NCI-H1930 (cell line): ENCODE measurements at regions not wholly inside any gene's neighbourhood (a gene's known extent, or its start where the extent isn't known, plus 50 kb on each side); places are given as distances from the start of the nearest gene placed in this dataset.

Source experiments
- DNase-seq, 2 experiments: peaks; one replicate each; lab custom pipeline; 2025; lab: John Stamatoyannopoulos, UW

- no peak for DNase-seq
These were observed 1365.5 kb upstream of the CELF4 start for GRCh38 chr18:38930881-38931753.

DNA sequence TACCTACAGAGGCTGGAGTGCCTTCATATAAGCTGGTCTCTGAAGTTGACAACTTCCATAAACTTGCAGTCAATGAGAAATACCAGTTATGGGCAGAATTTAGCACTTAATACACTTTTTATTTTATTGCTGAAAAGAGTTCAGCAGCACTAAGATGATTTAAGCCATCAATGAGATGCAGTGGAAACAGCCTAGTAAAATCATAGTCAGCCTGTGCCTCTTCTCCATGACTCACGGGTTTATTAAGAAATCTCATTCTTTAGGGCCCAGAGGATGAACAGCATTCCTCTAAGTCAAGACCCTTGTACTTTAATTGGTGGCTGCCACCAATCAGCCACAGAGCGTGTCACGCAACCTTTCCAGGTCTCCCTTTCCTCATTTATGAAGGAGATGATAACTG lies 1357.9 kb upstream of the CELF4 start:
- DNase-seq, result no peak

DNA sequence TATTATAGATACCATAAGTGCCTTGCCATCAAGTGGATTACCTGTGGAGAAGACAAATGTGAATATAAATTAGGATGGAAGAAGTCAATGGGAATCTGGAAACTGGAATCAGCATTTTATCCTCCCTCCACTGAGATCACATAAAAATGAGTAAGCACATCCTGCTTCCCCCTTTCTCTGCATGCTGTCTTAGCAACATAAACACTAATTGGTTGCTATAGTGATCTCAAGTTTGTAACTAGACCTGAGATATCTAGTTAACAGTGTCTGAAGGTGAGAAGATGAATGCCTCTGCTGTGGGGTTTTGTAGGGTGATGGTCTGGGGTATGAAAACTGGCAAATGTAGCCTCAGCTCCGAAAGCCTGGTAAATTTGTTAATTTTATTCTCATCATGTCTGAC lies 1357.5 kb upstream of the CELF4 start:
- no peak for DNase-seq

DNA sequence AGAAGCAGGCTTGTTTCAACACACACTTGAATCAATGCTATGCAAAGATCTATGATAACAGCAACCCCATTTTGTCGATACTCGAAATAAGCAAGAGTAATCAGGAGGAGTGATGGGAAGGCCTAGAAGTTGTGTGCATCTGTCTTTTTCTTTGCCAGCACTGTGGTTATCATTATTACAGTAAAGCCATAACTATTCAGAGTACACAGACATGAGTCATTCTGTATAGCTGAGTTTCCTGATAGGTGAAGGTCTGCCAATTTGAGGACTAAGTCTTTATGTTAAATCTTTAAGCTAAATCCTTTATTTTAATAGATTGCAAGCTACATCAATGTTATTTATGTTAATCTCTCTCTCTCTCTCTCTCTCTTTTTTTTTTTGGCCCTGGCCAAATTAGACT lies 1344.4 kb upstream of the CELF4 start:
- DNase-seq, result no peak

DNA sequence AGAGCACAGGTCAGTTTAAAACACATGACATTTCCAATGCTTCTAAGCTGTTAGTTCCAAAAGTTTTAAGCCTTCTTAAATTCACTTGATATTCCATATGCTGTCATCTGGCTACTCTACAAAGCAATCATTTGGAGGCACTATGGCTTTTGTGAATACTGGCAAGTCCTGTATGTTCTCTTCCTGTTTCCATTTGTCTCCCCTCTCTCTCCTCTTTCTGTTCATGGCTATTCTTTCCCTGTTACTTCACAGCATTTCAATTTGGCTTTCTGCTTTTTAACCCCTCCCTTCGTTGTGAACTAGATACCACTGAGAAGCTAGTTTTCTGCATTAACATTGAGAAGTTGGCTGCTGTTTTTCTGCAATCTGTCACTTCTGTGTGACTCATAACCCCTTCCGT lies 1337.2 kb upstream of the CELF4 start:
- DNase-seq, result no peak

- no peak for DNase-seq
These were observed 1334.8 kb upstream of the CELF4 start for GRCh38 chr18:38900445-38900844.

DNA sequence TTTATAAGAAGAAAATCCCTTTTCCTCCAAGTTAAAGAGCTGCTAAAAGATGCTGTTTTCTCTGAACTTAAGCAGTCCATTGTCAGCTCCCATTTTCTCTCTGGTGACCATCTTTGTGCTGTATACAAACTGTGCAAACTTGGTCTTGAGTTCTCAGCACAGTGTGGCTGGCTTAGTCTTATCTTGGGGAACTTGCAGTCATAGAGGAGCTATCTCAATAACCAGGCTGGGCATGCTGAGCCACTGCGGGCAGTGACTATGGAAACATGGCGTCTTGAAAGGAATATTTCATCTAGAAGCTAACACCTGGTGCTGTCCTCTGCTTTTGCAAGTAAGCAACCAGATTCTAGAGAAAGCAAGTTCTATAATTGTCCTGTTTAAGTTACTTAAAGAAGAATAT lies 1334.4 kb upstream of the CELF4 start:
- DNase-seq, result no peak

- no peak for DNase-seq
These were observed 1333.7 kb upstream of the CELF4 start for GRCh38 chr18:38899252-38899651.

- DNase-seq, result no peak
These were observed 1332.6 kb upstream of the CELF4 start for GRCh38 chr18:38898167-38898566.

GRCh38 chr18:38895560-38895959 lies 1330.0 kb upstream of the CELF4 start:
- DNase-seq, result no peak

GRCh38 chr18:38887671-38888020 lies 1322.0 kb upstream of the CELF4 start:
- no peak for DNase-seq

DNA sequence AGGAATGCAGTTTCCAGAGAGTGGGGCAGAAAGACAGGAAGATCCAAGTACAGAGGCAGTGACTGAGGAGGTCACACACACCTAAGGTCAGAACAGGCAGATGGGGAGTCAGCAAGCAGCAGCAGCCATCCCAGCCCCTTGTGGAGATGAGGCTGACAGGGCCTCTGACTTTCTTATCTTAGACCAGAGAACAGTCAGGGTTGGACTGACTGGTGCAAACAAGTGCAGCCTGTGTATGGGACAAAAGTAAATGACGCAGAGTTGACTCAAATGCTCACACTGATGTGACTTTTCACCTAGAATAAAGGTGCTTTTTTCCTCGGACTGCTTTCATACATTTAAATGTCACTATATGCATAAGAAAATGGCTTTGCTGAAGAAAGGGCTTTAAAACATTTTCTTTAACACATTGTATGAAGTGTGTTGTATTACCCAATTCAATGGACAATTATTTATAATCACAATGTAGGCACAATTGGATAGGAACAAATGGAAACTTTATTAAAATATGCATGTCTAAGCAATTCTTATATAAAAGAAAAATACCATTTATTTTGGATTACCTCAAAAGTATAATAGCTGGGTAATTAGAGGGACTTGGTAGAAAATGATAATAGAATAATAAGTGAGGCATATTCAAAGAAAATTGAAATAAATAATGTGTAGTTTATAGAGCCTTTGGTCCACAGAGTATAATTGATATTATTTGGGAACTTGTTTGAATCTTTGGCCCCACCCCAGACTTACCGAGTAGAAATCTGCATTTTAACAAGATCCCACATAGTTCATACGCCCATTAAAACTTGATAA lies 1321.5 kb upstream of the CELF4 start:
- DNase-seq, result no peak

DNA sequence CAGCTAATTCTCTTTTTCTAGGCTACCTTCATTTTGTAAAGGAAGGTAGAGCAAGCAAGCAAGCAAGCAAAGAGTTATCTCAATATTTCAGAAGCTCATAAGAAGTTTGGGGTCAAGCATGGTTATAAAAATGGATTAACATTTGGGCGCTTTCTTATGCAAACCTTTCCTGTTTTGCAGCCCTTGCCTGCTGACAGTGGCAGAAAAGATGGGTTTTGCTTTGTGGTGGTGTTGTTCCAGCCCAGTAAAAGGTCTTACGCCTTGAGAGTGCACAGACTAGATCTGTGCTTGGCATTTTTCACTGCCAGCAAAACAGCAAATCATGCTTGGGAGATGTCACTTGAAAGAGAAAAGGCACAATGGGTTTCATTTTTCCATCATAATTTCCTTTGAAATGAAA lies 1320.6 kb upstream of the CELF4 start:
- DNase-seq, result no peak

DNA sequence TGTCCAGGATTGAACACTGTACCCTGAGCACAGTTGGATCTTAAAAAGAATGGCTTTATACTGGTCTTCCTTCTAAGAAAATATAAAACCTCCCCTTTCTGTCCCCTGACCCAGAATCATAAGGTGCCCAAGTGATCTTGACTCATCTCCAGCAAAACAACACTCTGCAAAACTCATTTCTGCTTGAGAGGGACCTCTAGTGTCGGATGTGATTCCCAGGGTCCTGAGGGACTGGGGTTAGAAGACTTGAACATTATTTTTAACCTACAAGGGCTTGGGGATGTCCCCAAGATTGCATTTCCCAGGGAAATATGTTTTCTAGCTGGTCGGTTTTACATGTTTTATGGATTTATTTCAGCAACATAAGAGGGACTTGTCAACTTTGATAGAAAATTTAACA lies 1318.5 kb upstream of the CELF4 start:
- DNase-seq, result no peak

DNA sequence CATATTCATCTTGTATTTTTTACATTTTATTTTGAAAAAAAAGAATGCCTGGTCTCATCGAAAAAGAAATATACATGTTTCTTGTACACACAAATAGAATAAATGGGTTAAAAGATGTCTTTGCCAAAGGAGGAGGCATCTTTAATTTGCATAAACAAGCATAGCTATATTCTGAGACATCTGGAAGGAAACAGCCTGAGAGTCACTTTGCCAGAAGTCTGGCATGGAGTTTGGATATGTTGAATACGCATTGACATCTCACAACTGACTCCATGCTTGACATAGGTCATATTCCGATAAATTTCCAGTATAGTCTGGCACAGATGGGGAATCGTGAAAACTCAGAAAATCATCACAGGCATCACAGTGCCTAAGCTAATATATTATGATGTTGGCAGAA lies 1317.5 kb upstream of the CELF4 start:
- no peak for DNase-seq

DNA sequence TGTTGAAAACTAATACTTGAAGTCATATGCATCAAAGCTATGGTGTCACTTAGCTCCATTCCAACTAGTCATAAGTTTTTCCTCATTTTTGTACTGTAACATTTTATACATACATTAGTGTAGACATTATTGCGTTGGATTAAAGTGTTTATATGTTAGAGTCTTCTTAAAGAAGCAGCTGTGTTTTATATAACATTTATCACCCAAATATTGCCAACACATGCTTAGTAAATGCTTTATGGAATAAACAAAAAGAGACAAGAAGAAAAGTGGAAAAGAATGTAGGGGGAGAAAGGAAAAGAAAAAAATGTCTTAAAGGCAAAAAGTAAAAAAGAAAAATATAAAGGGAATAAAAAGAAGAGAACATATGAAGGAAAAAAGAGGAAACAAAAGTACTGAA lies 1314.3 kb upstream of the CELF4 start:
- no peak for DNase-seq

- DNase-seq, result no peak
These were observed 1306.7 kb upstream of the CELF4 start for GRCh38 chr18:38872342-38872741.

DNA sequence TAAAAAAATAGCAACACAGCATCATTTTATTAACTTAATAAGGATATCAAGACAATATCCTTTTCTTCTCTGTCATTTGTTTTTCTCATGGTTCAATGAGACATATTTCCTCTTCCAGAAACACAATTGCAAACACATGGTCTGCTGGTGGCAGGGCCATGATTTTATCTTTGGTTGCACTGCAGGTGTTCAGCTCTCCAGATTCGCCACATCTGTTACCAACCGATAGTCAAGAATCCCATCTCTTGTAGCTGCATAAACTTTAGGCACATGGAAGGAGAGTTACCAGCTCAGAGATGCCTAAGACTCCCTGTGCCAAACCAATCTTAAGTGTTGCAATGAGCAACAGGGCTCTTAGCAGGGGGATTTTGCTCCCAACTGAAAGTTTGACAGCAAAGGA lies 1303.2 kb upstream of the CELF4 start:
- no peak for DNase-seq

- no peak for DNase-seq
These were observed 1302.1 kb upstream of the CELF4 start for GRCh38 chr18:38867680-38868079.

- DNase-seq, result no peak
These were observed 1285.9 kb upstream of the CELF4 start for GRCh38 chr18:38851526-38851925.

- no peak for DNase-seq
These were observed 1281.7 kb upstream of the CELF4 start for GRCh38 chr18:38847326-38847725.

DNA sequence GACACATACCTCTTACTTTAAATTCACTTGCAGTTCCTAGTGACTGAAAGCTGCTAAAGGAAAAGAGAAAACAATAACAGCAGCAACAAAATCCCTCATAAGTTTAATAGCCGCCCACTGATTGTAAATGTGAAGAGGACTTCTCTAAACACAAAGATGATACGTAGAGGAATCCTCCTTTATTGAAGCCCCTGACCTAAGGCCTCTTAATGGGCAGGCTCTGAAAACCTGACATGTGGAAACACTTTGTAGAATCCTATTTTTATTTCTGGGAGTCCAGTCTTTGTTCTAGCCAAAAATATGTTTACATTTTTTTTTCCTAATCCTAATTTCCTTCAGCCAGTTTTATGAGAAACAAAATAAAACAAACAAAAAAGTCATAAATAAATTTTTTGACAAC lies 1277.7 kb upstream of the CELF4 start:
- no peak for DNase-seq

GRCh38 chr18:38826247-38826646 lies 1260.6 kb upstream of the CELF4 start:
- DNase-seq, result no peak

- no peak for DNase-seq
These were observed 1245.6 kb upstream of the CELF4 start for GRCh38 chr18:38811209-38811608.
